ENCODE measurements at regions not wholly inside any gene's neighbourhood (a gene's known extent, or its start where the extent isn't known, plus 50 kb on each side); places are given as distances from the start of the nearest gene placed in this dataset.

DNA sequence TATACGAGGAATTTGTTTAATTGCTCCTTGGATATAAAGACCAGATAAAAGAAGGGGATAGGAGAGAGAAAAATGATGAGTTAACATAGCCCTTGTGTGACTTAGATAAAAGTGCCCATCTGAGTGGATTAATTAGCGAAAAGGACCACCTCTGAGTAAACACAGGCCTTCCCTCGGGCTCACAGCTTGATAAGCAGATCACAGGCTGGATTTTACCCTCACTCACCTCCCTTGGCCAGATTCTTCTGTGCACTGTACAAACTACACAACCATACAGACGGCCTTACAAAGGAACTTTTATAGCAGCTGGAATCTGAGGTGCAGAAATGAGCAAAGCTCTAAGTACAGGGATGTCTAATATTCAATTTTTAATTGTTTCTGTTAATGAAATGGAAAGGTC, 112.4 kb upstream of the STT3B start:
- Mint-ChIP-seq H3K4me1 (peaks cover 12% of the 10 kb centered on the region), H3K27ac (no peak overlapping the region), H3K27me3 (no peaks in the 10 kb centered on the region), H3K9me3 (peaks cover 7% of the 10 kb centered on the region), H3K36me3 (ENCODE audit: low read depth) (no peaks in the 10 kb centered on the region), H3K4me3 (no peak overlapping the region)
- no peak for DNase-seq
- CTCF ChIA-PET: no interaction called here
- POLR2A ChIA-PET: interaction anchor here (1.5 kb wide), 1 partner anchor 112 kb away, joined by 4 read pairs; the partner anchor contains the start of gene STT3B

DNA sequence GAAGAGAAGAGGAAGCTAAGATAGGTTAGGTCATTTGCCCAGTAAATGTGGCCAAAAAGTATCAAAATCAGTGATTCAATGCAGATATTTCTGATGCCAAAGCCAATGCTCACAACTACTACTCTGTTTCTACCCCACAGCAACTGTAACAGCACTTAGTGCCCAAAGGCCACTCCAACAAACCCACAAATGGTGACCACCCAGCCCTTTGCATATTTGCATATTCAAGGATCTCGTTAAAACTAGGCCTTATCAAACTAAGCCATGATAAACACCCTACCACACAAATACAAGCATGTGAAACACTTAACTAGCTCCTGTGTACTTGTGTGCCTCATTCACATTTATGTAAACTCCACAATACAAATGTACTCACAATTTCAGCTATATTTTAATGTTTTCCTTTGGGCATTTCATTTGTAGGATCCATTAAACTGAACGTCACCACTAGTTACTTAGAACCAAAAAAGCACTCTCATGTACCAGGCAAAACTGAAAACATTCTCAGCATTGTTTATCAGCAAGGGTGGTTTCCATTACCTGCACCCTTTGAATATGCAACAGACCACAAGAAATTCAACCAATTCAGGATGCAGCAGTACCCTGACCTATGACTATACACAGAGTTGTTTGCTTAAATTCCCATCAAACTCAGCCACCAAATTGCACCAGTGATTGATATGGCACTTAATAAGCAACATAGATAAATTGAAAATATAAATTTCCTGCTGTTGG, 111.2 kb upstream of the STT3B start:
- Mint-ChIP-seq H3K4me1 (peaks cover 12% of the 10 kb centered on the region), H3K36me3 (ENCODE audit: low read depth) (no peaks in the 10 kb centered on the region), H3K4me3 (no peak overlapping the region), H3K27me3 (peaks cover 2% of the 10 kb centered on the region), H3K9me3 (peaks cover 8% of the 10 kb centered on the region), H3K27ac (peak overlapping the region; percentile 41)
- no peak for DNase-seq
- ChIA-PET POLR2A (interaction anchor here (1.4 to 1.5 kb wide), 2 partner anchors 16 to 111 kb away, joined by 3 to 4 read pairs; partner anchors contain the start of gene STT3B), CTCF (no interaction called here)

DNA sequence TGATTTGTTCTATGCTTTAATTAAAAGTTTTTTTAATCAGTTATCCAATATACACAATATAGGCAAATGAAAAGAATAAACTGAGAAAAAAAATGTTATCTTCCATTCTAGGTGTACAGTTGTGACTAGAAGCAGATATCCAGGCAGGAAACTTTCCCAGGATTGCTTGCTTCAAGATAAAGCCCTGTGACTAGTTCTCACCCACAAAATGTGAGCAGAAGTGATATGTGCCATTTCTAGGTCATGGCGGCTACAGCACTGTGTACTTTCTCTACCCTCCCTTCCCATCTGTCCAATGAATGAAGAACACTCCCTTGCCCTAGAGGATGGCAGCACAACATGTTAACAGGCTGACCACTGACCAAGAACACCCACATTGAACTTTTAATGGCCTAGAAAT, 110.5 kb upstream of the STT3B start:
- DNase-seq: no peak
- CTCF ChIA-PET: no interaction called here
- Mint-ChIP-seq H3K27ac (no peak overlapping the region), H3K4me3 (no peak overlapping the region), H3K27me3 (peaks cover 2% of the 10 kb centered on the region), H3K9me3 (peaks cover 8% of the 10 kb centered on the region), H3K4me1 (peaks cover 12% of the 10 kb centered on the region), H3K36me3 (ENCODE audit: low read depth) (no peaks in the 10 kb centered on the region)
- POLR2A ChIA-PET: interaction anchor here (1.4 kb wide), 1 partner anchor 17 kb away, joined by 3 read pairs; no protein-coding TSS in a partner anchor

DNA sequence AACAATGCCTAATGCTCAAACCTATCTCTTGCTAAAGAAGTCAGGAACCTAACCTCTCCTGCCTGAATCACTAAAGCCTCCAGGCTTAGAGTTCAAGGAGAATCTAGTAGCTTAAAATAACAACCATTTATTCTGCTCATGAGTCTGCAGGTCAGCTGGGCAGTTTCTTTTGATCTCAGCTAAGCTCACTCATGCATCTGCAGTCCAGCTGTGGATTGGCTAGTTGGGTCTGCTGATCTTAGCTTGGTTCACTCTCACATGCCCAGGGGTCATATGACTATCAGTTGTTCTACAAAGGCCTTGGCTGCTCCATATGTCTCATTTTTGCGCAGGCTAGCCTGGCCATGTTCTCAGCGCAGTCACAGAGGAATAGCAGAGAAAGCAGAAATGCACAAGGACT, 109.2 kb upstream of the STT3B start:
- H3K27me3 Mint-ChIP-seq: peaks cover 2% of the 10 kb centered on the region
- H3K9me3 Mint-ChIP-seq: peaks cover 8% of the 10 kb centered on the region
- H3K36me3 Mint-ChIP-seq (ENCODE audit: low read depth): no peaks in the 10 kb centered on the region
- ChIA-PET CTCF (no interaction called here), POLR2A (interaction anchor here (1.0 kb wide), 1 partner anchor 231 kb away, joined by 3 read pairs; no protein-coding TSS in a partner anchor)
- H3K4me3 Mint-ChIP-seq: no peak overlapping the region
- H3K4me1 Mint-ChIP-seq: peaks cover 12% of the 10 kb centered on the region
- H3K27ac Mint-ChIP-seq: no peak overlapping the region
- DNase-seq: no peak

DNA sequence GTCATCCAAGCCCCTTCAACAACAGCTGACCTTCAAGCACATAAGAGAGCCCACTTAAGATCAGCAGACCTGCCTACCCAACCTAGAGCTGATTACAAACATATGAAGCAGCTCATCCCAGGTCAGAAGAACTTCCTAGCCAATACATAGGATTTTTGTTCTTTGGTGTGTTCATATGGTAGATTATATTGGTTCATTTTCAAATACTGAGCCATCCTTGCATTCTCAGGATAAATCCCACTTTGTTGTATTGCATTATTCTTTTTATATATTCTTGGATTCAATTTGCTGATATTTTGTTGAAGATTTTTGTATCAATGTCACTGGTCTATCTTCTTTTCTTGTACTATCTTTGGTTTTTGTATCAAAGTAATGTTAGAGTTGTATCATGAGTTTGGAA, 107.3 kb upstream of the STT3B start:
- H3K27me3 Mint-ChIP-seq: peaks cover 2% of the 10 kb centered on the region
- no peak for DNase-seq
- peaks cover 9% of the 10 kb centered on the region for H3K9me3 Mint-ChIP-seq
- no peak overlapping the region for H3K4me3 Mint-ChIP-seq
- peaks cover 12% of the 10 kb centered on the region for H3K4me1 Mint-ChIP-seq
- POLR2A ChIA-PET: no interaction called here
- H3K27ac Mint-ChIP-seq: no peak overlapping the region
- CTCF ChIA-PET: no interaction called here
- H3K36me3 Mint-ChIP-seq (ENCODE audit: low read depth): no peaks in the 10 kb centered on the region

DNA sequence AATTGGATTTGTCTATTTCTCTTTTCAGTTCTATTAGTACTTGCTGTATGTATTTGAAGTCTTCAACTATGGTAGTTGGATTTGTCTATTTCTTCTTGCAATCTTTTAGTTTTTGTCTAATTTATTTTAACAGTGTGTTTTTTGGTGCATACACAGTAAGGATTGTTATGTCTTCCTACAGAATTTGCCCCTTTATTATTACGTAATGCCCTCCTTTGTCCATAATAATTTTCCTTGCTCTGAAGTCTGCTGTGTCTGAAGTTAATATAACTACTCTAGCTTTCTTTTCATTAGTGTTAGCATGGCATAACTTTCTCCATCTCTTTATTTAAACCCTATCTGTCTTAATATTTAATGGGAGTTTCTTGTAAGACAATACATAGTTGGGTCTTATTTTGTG, 105.1 kb upstream of the STT3B start:
- Mint-ChIP-seq H3K27ac (no peak overlapping the region), H3K9me3 (peaks cover 8% of the 10 kb centered on the region), H3K4me3 (no peak overlapping the region), H3K36me3 (ENCODE audit: low read depth) (peaks cover 3% of the 10 kb centered on the region), H3K27me3 (peaks cover 2% of the 10 kb centered on the region), H3K4me1 (peaks cover under 1% of the 10 kb centered on the region)
- CTCF ChIA-PET: no interaction called here
- DNase-seq: no peak
- POLR2A ChIA-PET: no interaction called here

DNA sequence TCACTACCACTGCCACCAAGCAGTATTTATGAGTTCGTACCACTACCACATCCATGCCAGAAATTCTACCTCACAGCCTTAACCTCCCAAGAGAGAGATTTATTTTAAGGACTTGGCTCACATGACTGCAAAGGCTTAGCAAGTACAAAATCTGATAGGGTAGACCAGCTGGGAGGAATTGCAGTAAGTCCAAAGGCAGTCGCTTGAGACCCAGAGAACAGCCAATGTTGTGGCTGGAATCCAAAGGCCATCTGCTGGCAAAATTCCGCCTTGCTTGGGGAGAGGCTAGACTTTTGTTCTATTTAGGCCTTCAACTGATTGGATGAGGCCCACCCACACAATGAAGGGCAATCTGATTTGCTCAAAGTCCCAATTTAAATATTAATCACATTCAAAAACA, 101.4 kb upstream of the STT3B start:
- H3K9me3 Mint-ChIP-seq: peaks cover 14% of the 10 kb centered on the region
- POLR2A ChIA-PET: no interaction called here

DNA sequence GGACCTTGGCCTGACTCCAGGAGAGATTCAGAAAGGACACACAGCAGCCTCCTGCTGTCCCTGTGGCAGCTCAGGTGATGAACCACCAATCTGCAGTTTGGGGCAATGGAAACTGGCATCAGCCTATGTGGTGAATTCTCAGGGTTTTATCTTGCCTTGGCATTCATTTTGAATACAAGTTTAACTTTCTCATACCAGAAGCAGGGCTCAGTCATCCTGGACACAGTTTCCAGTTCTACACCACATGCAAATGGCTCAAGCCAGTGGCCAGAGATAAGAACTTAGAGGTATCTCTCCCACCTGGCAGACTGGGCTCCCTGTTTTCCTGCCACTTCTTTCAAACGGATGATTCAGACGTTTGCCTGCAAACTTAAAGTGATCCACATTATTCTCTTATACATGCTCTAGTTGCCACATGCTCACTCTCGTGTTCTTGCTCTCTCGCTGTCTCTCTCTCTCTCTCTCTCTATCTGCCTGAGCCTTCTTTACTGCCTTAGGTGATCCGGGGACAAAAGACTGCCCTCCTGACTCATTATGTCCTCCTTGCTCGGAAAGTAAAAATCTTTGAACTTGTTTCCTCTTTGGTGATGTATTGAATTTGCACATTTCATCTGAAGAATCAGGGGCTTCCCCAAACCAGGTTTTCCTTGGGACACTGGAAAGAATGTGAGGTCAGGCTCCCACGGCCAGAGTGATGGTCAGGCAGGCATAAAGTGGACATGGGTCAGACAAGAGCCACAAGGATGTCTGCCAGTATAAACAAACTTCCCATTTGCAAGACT, 99.6 kb upstream of the STT3B start:
- Mint-ChIP-seq H3K27me3 (no peaks in the 10 kb centered on the region), H3K9me3 (peaks cover 30% of the 10 kb centered on the region), H3K4me3 (no peak overlapping the region), H3K36me3 (ENCODE audit: low read depth) (peaks cover 17% of the 10 kb centered on the region), H3K4me1 (no peaks in the 10 kb centered on the region), H3K27ac (no peak overlapping the region)
- POLR2A ChIA-PET: interaction anchor here (1.2 kb wide), 1 partner anchor 15 kb away, joined by 3 read pairs; no protein-coding TSS in a partner anchor
- no peak for DNase-seq
- CTCF ChIA-PET: no interaction called here

More for the DNA sequence above, 101.4 kb upstream of the STT3B start:
- peaks cover 6% of the 10 kb centered on the region for H3K36me3 Mint-ChIP-seq (ENCODE audit: low read depth)
- CTCF ChIA-PET: no interaction called here
- H3K27ac Mint-ChIP-seq: no peak overlapping the region
- H3K4me3 Mint-ChIP-seq: no peak overlapping the region
- DNase-seq: no peak
- H3K4me1 Mint-ChIP-seq: no peaks in the 10 kb centered on the region
- H3K27me3 Mint-ChIP-seq: no peaks in the 10 kb centered on the region

DNA sequence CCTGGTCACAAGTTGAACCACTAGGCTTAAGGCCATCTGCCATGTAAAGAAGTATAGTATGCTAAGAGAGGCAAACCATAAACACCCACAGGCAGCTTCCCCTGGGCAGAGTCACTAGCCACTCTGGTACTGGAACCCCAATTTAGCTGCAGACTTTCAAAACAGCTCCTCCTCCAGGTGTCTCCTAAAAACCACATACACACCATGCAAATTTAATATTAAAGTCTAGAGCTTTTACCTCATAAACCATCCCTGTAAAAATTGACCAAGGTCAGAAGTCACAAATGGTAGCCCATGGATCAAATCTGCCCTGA, 99.1 kb upstream of the STT3B start:
- Mint-ChIP-seq H3K27me3 (no peaks in the 10 kb centered on the region), H3K27ac (no peak overlapping the region), H3K36me3 (ENCODE audit: low read depth) (peaks cover 17% of the 10 kb centered on the region), H3K9me3 (peaks cover 30% of the 10 kb centered on the region), H3K4me1 (no peaks in the 10 kb centered on the region), H3K4me3 (no peak overlapping the region)
- ChIA-PET CTCF (no interaction called here), POLR2A (no interaction called here)
- no peak for DNase-seq

DNA sequence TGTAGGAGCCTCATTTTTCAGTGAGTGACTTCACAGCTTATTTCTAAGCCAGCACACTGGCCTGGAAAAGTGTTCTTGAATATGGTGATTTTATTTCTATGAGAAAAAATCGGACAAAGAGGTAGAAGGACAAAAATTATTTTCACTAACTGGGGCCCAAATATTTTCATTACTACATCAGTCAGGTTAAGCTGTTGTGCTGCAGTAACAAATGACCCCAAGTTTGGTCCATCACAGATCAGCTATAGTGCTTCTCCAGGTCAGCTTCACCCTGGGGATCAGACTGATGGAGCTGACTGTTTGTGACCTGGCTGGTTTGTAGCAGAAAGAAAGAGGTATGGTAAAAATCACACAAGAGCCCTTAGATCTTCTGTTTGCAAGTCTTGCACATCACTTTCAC, 97.9 kb upstream of the STT3B start:
- ChIA-PET CTCF (no interaction called here), POLR2A (no interaction called here)
- H3K4me3 Mint-ChIP-seq: no peak overlapping the region
- no peak overlapping the region for H3K27ac Mint-ChIP-seq
- DNase-seq: no peak
- H3K4me1 Mint-ChIP-seq: no peaks in the 10 kb centered on the region
- H3K36me3 Mint-ChIP-seq (ENCODE audit: low read depth): peaks cover 17% of the 10 kb centered on the region
- H3K9me3 Mint-ChIP-seq: peaks cover 28% of the 10 kb centered on the region
- no peaks in the 10 kb centered on the region for H3K27me3 Mint-ChIP-seq

DNA sequence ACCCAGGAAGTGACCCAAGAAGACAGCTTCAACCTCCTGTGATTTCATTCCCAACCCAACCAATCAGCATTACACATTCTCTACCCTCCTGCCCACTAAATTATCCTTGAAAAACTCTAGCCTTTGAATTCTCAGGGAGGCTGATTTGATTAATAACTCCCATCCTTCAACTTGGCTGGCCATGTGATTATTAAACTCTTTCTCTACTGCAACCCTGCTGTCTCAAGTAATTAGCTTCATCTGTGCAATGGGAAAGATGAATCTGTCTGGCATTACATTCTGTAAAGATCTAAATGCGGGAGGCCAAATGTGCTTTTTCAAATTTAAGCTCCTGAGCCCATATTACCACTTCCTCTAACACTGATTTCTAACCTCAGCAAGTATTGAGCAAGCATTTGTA, 95.9 kb upstream of the STT3B start:
- Mint-ChIP-seq H3K4me1 (no peaks in the 10 kb centered on the region), H3K9me3 (peaks cover 29% of the 10 kb centered on the region), H3K4me3 (no peak overlapping the region), H3K36me3 (ENCODE audit: low read depth) (peaks cover 20% of the 10 kb centered on the region), H3K27ac (no peak overlapping the region), H3K27me3 (no peaks in the 10 kb centered on the region)
- ChIA-PET POLR2A (no interaction called here), CTCF (no interaction called here)
- no peak for DNase-seq

DNA sequence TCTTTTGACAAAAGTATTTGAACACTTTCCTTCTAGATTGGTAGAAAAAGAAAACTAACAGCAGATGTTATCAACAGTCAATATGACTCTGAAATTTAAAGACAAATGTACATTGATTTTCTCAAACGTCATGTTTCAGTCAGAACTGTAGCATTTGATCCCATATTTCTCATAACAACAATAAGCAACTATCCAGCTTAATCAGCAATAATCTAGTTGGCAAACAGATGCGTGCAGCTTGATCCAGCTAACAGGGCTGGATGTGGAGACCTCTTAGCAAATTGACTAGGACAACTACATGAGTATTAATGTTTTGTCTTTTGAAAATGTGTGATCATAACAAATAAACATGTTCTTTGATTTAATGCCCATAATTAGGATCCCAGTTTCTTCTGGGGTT, 94.0 kb upstream of the STT3B start:
- H3K27ac Mint-ChIP-seq: no peak overlapping the region
- DNase-seq: no peak
- no peak overlapping the region for H3K4me3 Mint-ChIP-seq
- peaks cover 29% of the 10 kb centered on the region for H3K9me3 Mint-ChIP-seq
- CTCF ChIA-PET: no interaction called here
- H3K36me3 Mint-ChIP-seq (ENCODE audit: low read depth): peaks cover 20% of the 10 kb centered on the region
- POLR2A ChIA-PET: interaction anchor here (1.0 kb wide), 1 partner anchor 94 kb away, joined by 3 read pairs; no protein-coding TSS in a partner anchor
- no peaks in the 10 kb centered on the region for H3K27me3 Mint-ChIP-seq
- no peaks in the 10 kb centered on the region for H3K4me1 Mint-ChIP-seq

DNA sequence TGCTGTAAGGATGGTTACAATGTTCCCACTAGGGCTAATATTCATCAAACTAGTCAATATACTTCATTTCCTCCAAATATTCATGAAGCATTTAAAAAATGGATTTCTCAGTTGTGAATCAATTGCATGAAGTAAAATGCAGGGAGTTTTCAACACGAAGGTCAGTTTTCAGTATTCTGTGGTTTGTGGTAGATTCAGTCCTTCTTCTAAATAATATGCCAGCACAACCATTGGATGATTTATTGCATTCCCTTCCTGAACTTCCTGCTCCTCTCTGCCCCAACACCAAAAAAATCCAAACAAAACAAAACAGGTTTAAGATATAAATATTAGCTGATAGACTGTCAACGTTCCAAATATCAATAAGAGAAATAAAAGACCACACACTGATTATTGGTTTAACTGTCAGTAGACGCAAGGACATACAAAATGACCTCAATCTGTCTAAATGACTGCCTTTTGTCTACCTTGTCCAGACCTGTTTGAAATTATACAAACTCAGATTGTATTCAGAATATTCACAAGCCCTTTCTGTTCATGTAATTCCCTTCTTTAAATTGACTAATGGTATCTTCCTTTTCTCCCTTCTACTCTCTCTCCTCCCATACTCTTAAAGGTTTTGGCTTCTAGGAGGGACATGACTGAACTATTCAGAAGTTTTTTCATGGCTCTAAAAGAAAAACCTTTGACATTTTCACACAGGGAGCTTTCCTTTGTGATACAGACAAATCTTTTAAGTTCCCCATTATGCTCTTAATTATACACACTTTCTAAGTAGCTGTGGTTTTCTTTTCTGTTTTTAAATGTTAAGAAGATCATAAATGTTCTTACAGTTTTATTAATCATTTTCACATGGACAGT, 92.6 kb upstream of the STT3B start:
- Mint-ChIP-seq H3K4me3 (no peak overlapping the region), H3K36me3 (ENCODE audit: low read depth) (peaks cover 19% of the 10 kb centered on the region), H3K27ac (no peak overlapping the region), H3K27me3 (no peaks in the 10 kb centered on the region), H3K4me1 (no peaks in the 10 kb centered on the region), H3K9me3 (peaks cover 27% of the 10 kb centered on the region)
- ChIA-PET POLR2A (no interaction called here), CTCF (no interaction called here)
- no peak for DNase-seq

Measured in activated CD4-positive, alpha-beta memory T cell treated with anti-CD3 and anti-CD28 coated beads, Interleukin-2, amount 10 ng/mL, durations not matched to agents 7 days and 5 days (primary cell).